ENCODE measurements at regions not wholly inside any gene's neighbourhood (a gene's known extent, or its start where the extent isn't known, plus 50 kb on each side); places are given as distances from the start of the nearest gene placed in this dataset.
"Not testable (repeated sequence)": the region's sequence is repeated elsewhere in the genome, so short reads cannot be mapped to it uniquely, and the experiment has no call there.

GRCh38 chr16:29195116-29195872 is 210.4 kb downstream of the LAT start:
- peak; percentile 30 for DNase-seq

GRCh38 chr16:29194185-29194844 is 209.5 kb downstream of the LAT start:
- peak; percentile 13 for DNase-seq

GRCh38 chr16:29193634-29194033 is 208.8 kb downstream of the LAT start:
- DNase-seq = peak; percentile 30

- DNase-seq = not testable (repeated sequence)
These were observed 208.4 kb downstream of the LAT start for GRCh38 chr16:29193248-29193574.

- DNase-seq = peak; percentile 47
These were observed 207.7 kb downstream of the LAT start for GRCh38 chr16:29192329-29193247.

GRCh38 chr16:29191636-29192180 is 206.9 kb downstream of the LAT start:
- DNase-seq = peak; percentile 16

GRCh38 chr16:29190553-29191431 is 205.9 kb downstream of the LAT start:
- DNase-seq = peak; percentile 50

- not testable (repeated sequence) for DNase-seq
These were observed 204.0 kb downstream of the LAT start for GRCh38 chr16:29188806-29189205.

GRCh38 chr16:29186306-29187220 is 201.7 kb downstream of the LAT start:
- DNase-seq = not testable (repeated sequence)

- DNase-seq = not testable (repeated sequence)
These were observed 201.0 kb downstream of the LAT start for GRCh38 chr16:29185872-29186271.

GRCh38 chr16:29184738-29185438 is 200.0 kb downstream of the LAT start:
- not testable (repeated sequence) for DNase-seq

- DNase-seq = not testable (repeated sequence)
These were observed 198.4 kb downstream of the LAT start for GRCh38 chr16:29182940-29183868.

- DNase-seq = no peak
These were observed 197.6 kb downstream of the LAT start for GRCh38 chr16:29182501-29182900.

GRCh38 chr16:29181921-29182411 is 197.1 kb downstream of the LAT start:
- DNase-seq = not testable (repeated sequence)

- DNase-seq = not testable (repeated sequence)
These were observed 196.5 kb downstream of the LAT start for GRCh38 chr16:29181254-29181780.

GRCh38 chr16:29180206-29180600 is 195.4 kb downstream of the LAT start:
- not testable (repeated sequence) for DNase-seq

- not testable (repeated sequence) for DNase-seq
These were observed 194.8 kb downstream of the LAT start for GRCh38 chr16:29179401-29180205.

Data from islet precursor cell (in vitro differentiated cells).